H9 (cell line): ENCODE measurements at regions not wholly inside any gene's neighbourhood (a gene's known extent, or its start where the extent isn't known, plus 50 kb on each side); places are given as distances from the start of the nearest gene placed in this dataset.
"Not testable (repeated sequence)": the region's sequence is repeated elsewhere in the genome, so short reads cannot be mapped to it uniquely, and the experiment has no call there.

Source experiments
- DNase-seq: peaks from one replicate; pipeline ENCODE4 v3.0.0-alpha.2; 2017
- H2AFZ ChIP-seq: one replicate; pipeline ENCODE4 v1.6.1; 2013; ENCODE audit warnings: mild to moderate bottlenecking, low read length, control low read depth, moderate library complexity
- H2AK5ac ChIP-seq: 2 replicates; pipeline ENCODE4 v1.6.1; 2013; ENCODE audit warnings: low read length, control low read depth, mixed read lengths; ENCODE audit not compliant: insufficient read length
- H2BK120ac ChIP-seq: one replicate; pipeline ENCODE4 v1.6.1; 2013; ENCODE audit warnings: low read depth, mild to moderate bottlenecking, low read length, control low read depth, inconsistent platforms; ENCODE audit not compliant: poor library complexity, severe bottlenecking
- H2BK12ac ChIP-seq: 2 replicates; pipeline ENCODE4 v1.6.1; 2013; ENCODE audit warnings: low read length, control low read depth, mixed read lengths, low read depth; ENCODE audit not compliant: insufficient read length
- H2BK15ac ChIP-seq: 2 replicates; pipeline ENCODE4 v1.6.1; 2013; ENCODE audit warnings: low read depth, low read length, control low read depth
- H2BK20ac ChIP-seq: one replicate; pipeline ENCODE4 v1.6.1; 2013; ENCODE audit warnings: low read depth, mild to moderate bottlenecking, low read length, control low read depth, inconsistent platforms; ENCODE audit not compliant: poor library complexity, severe bottlenecking
- H2BK5ac ChIP-seq: 2 replicates; pipeline ENCODE4 v1.6.1; 2013; ENCODE audit warnings: low read length, control low read depth, mixed read lengths; ENCODE audit not compliant: insufficient read length
- H3K14ac ChIP-seq: 2 replicates; pipeline ENCODE4 v1.6.1; 2013; ENCODE audit warnings: low read length, control low read depth; ENCODE audit not compliant: insufficient read depth
- H3K18ac ChIP-seq: 2 replicates; pipeline ENCODE4 v1.6.1; 2013; ENCODE audit warnings: low read depth, mild to moderate bottlenecking, mixed read lengths, low read length, control low read depth; ENCODE audit not compliant: insufficient read length
- H3K23ac ChIP-seq: 2 replicates; pipeline ENCODE4 v1.6.1; 2013; ENCODE audit warnings: low read length, control low read depth, mixed read lengths, low read depth; ENCODE audit not compliant: insufficient read length
- H3K23me2 ChIP-seq: 2 replicates; pipeline ENCODE4 v1.6.1; 2013; ENCODE audit warnings: low read depth, mild to moderate bottlenecking, mixed read lengths, low read length, control low read depth; ENCODE audit not compliant: insufficient read length, poor library complexity, severe bottlenecking
- H3K27ac ChIP-seq: 2 replicates; pipeline ENCODE4 v1.5.1; 2013; ENCODE audit warnings: low read length, control low read depth, mixed read lengths, low read depth; ENCODE audit not compliant: insufficient read length
- H3K27me3 ChIP-seq: 2 replicates; pipeline ENCODE4 v1.6.1; 2013; ENCODE audit warnings: low read length, control low read depth, inconsistent platforms; ENCODE audit not compliant: insufficient read depth
- H3K4ac ChIP-seq: 2 replicates; pipeline ENCODE4 v1.6.1; 2013; ENCODE audit warnings: low read depth, mild to moderate bottlenecking, control low read depth, inconsistent platforms, low read length, moderate library complexity
- H3K4me1 ChIP-seq: 2 replicates; pipeline ENCODE4 v1.6.1; 2013; ENCODE audit warnings: low read length, control low read depth, inconsistent platforms; ENCODE audit not compliant: insufficient read depth
- H3K4me2 ChIP-seq: 2 replicates; pipeline ENCODE4 v1.6.1; 2013; ENCODE audit warnings: low read length, control low read depth, mixed read lengths; ENCODE audit not compliant: insufficient read length, insufficient read depth
- H3K56ac ChIP-seq: 2 replicates; pipeline ENCODE4 v1.6.1; 2013; ENCODE audit warnings: low read depth, mild to moderate bottlenecking, mixed read lengths, low read length, control low read depth; ENCODE audit not compliant: insufficient read length
- H3K79me1 ChIP-seq: 2 replicates; pipeline ENCODE4 v1.6.1; 2013; ENCODE audit warnings: low read depth, mild to moderate bottlenecking, moderate library complexity, low read length, control low read depth, inconsistent platforms; ENCODE audit not compliant: insufficient read depth, poor library complexity, severe bottlenecking
- H3K79me2 ChIP-seq: 2 replicates; pipeline ENCODE4 v1.6.1; 2013; ENCODE audit warnings: low read length, control low read depth, inconsistent platforms; ENCODE audit not compliant: insufficient read depth
- H3K9ac ChIP-seq: 2 replicates; pipeline ENCODE4 v1.6.1; 2013; ENCODE audit warnings: low read length, control low read depth, mixed read lengths; ENCODE audit not compliant: insufficient read length; ENCODE audit errors: extremely low read depth
- H3K9me3 ChIP-seq: one replicate; pipeline ENCODE4 v1.6.1; 2013; ENCODE audit warnings: low read depth, low read length, inconsistent platforms; ENCODE audit not compliant: control insufficient read depth
- H3T11ph ChIP-seq: one replicate; pipeline ENCODE4 v1.6.1; 2013; ENCODE audit warnings: mild to moderate bottlenecking, low read length, control low read depth, inconsistent platforms
- H4K20me1 ChIP-seq: one replicate; pipeline ENCODE4 v1.6.1; 2013; ENCODE audit not compliant: control insufficient read depth, insufficient read length, insufficient read depth
- H4K5ac ChIP-seq: 2 replicates; pipeline ENCODE4 v1.6.1; 2013; ENCODE audit warnings: low read depth, mild to moderate bottlenecking, mixed read lengths, low read length, control low read depth; ENCODE audit not compliant: insufficient read length
- H4K8ac ChIP-seq: replicated peaks from 2 replicates; pipeline ENCODE4 v1.6.1; 2013; ENCODE audit warnings: low read length, control low read depth, mixed read lengths, low read depth; ENCODE audit not compliant: insufficient read length
- H4K91ac ChIP-seq: 2 replicates; pipeline ENCODE4 v1.6.1; 2013; ENCODE audit warnings: low read depth, mild to moderate bottlenecking, moderate library complexity, mixed read lengths, low read length, control low read depth; ENCODE audit not compliant: insufficient read length
- H3K27ac Mint-ChIP-seq, 3 experiments: 2 replicates in 2 of 3; 3 replicates in 1 of 3; pipeline ENCODE4 v1.8.0; 2020 to 2021; ENCODE audit warnings: mixed read lengths in 3 of 3, mild to moderate bottlenecking in 1 of 3, moderate library complexity in 1 of 3
- H3K27me3 Mint-ChIP-seq: 2 replicates; pipeline ENCODE4 v1.8.0; 2021; ENCODE audit warnings: low read depth, mild to moderate bottlenecking, moderate library complexity, mixed read lengths
- H3K36me3 Mint-ChIP-seq, 3 experiments: 2 replicates in 2 of 3; 3 replicates in 1 of 3; pipeline ENCODE4 v1.8.0; 2020 to 2021; ENCODE audit warnings: low read depth in 3 of 3, mixed read lengths in 3 of 3; ENCODE audit not compliant: insufficient read depth in 1 of 3
- H3K4me1 Mint-ChIP-seq, 2 experiments: 2 replicates each; pipeline ENCODE4 v1.8.0; 2020; ENCODE audit warnings: mixed read lengths in 2 of 2
- H3K4me3 Mint-ChIP-seq, 2 experiments: 2 replicates in 1 of 2; 3 replicates in 1 of 2; pipeline ENCODE4 v1.8.0; 2020 to 2021; ENCODE audit warnings: mild to moderate bottlenecking in 2 of 2, mixed read lengths in 2 of 2, moderate library complexity in 1 of 2
- H3K9me3 Mint-ChIP-seq, 2 experiments: 2 replicates in 1 of 2; 3 replicates in 1 of 2; pipeline ENCODE4 v1.8.0; 2020; ENCODE audit warnings: mild to moderate bottlenecking in 2 of 2, mixed read lengths in 2 of 2, moderate library complexity in 1 of 2
- WGBS: extraction: QIAGEN DNeasy Blood & Tissue Kit; methylation state at CpG from one replicate; pipeline ENCODE4 v1.1.7; 2013; ENCODE audit warnings: missing lambda C conversion rate, low lambda C conversion rate, mixed read lengths; ENCODE audit not compliant: insufficient read length; ENCODE audit errors: extremely low coverage; 5-methylcytosine and 5-hydroxymethylcytosine counted together
- TF ChIP-seq, protein P1 (sequence below): fragments of 200-600 bp; sonication (generic); conservative IDR thresholded peaks from 3 replicates; pipeline ENCODE4 v1.8.0; 2021; ENCODE audit warnings: antibody characterized with exemption, mild to moderate bottlenecking

DNA sequence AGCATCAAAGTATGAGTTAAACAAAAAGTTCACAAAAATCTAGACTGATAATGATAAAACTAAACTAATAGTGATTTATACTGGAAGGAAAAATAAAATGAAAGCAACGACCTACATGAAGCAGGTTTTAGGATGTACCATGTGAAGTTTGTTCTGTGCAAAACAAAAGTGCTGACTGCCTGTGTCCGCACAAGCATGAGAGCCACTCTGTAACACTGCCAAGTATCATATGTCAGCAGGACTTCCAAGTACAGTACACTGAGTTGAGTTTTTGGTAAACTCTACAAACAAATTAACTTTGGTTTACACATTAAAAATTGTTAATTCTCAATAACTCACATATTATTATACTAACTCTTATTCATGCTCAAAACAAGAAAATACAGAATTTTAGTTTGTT lies 459.0 kb downstream of the PDGFC start:
- Histone ChIP-seq H3K4ac (no peak overlapping the region), H2BK20ac (no peak overlapping the region), H3K79me1 (no peaks in the 10 kb centered on the region), H2BK5ac (no peak overlapping the region), H2AFZ (no peak overlapping the region), H3K4me1 (no peaks in the 10 kb centered on the region), H2BK120ac (no peak overlapping the region), H4K8ac (no peak overlapping the region), H4K20me1 (no peaks in the 10 kb centered on the region), H3K4me2 (no peak overlapping the region), H4K5ac (no peak overlapping the region), H2BK15ac (no peak overlapping the region), H2BK12ac (no peak overlapping the region), H4K91ac (no peak overlapping the region), H3K9me3 (no peaks in the 10 kb centered on the region), H3K79me2 (no peaks in the 10 kb centered on the region), H3K23ac (no peak overlapping the region), H2AK5ac (no peak overlapping the region), H3K27ac (no peak overlapping the region), H3K56ac (no peak overlapping the region), H3K18ac (no peak overlapping the region), H3K27me3 (no peaks in the 10 kb centered on the region), H3T11ph (no peak overlapping the region), H3K9ac (no peak overlapping the region), H3K23me2 (no peaks in the 10 kb centered on the region), H3K14ac (no peak overlapping the region)
- Mint-ChIP-seq H3K4me1 (peaks cover 0 to 4% of the 10 kb centered on the region in 2 experiments; a peak in 1 of 4 replicates), H3K27me3 (peaks cover 2% of the 10 kb centered on the region; the same call in 1 of the 2 replicates), H3K9me3 (no peaks in the 10 kb centered on the region; a peak in 1 of 5 replicates), H3K4me3 (no peak overlapping the region), H3K36me3 (no peaks in the 10 kb centered on the region), H3K27ac (no peak overlapping the region)
- TF ChIP-seq, protein P1, sequence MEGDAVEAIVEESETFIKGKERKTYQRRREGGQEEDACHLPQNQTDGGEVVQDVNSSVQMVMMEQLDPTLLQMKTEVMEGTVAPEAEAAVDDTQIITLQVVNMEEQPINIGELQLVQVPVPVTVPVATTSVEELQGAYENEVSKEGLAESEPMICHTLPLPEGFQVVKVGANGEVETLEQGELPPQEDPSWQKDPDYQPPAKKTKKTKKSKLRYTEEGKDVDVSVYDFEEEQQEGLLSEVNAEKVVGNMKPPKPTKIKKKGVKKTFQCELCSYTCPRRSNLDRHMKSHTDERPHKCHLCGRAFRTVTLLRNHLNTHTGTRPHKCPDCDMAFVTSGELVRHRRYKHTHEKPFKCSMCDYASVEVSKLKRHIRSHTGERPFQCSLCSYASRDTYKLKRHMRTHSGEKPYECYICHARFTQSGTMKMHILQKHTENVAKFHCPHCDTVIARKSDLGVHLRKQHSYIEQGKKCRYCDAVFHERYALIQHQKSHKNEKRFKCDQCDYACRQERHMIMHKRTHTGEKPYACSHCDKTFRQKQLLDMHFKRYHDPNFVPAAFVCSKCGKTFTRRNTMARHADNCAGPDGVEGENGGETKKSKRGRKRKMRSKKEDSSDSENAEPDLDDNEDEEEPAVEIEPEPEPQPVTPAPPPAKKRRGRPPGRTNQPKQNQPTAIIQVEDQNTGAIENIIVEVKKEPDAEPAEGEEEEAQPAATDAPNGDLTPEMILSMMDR: no peak
- no peak for DNase-seq
- WGBS: no CpG with 5 or more reads among the region's 2 CpGs

DNA sequence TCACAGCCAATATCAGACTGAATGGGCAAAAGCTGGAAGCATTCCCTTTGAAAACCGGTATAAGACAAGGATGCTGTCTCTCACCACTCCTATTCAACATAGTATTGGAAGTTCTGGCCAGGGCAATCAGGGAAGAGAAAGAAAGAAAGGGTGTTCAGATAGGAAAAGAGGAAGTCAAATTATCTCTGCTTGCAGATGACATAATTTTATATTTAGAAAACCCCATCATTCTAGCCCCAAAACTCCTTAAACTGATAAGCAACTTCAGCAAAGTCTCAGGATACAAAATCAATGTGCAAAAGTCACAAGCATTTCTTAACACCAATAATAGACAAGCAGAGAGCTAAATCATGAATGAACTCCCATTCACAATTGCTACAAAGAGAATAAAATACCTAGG lies 461.7 kb downstream of the PDGFC start:
- H2AK5ac ChIP-seq, H3K14ac ChIP-seq, H3K4me2 ChIP-seq, H2BK120ac ChIP-seq, H2BK12ac ChIP-seq, H3K56ac ChIP-seq, H3K4me3 Mint-ChIP-seq, H3K23ac ChIP-seq, H2BK5ac ChIP-seq, H3K79me2 ChIP-seq, H3T11ph ChIP-seq, H3K9me3 ChIP-seq, H2AFZ ChIP-seq, H3K27me3 ChIP-seq, H3K4me1 ChIP-seq, H3K23me2 ChIP-seq, H3K4ac ChIP-seq, H3K9ac ChIP-seq, H3K27ac Mint-ChIP-seq, H3K36me3 Mint-ChIP-seq, H3K27me3 Mint-ChIP-seq, H2BK20ac ChIP-seq, H3K18ac ChIP-seq, H4K20me1 ChIP-seq, H3K9me3 Mint-ChIP-seq, H4K5ac ChIP-seq, H3K27ac ChIP-seq, H2BK15ac ChIP-seq, H3K79me1 ChIP-seq, DNase-seq, H4K8ac ChIP-seq, H4K91ac ChIP-seq: not testable (repeated sequence)
- H3K4me1 Mint-ChIP-seq: peaks cover 7 to 12% of the 10 kb centered on the region in 2 experiments; a peak in 3 of 4 replicates
- WGBS: no CpG with 5 or more reads among the region's 1 CpG
